ENCODE measurements at regions not wholly inside any gene's neighbourhood (a gene's known extent, or its start where the extent isn't known, plus 50 kb on each side); places are given as distances from the start of the nearest gene placed in this dataset.

DNA sequence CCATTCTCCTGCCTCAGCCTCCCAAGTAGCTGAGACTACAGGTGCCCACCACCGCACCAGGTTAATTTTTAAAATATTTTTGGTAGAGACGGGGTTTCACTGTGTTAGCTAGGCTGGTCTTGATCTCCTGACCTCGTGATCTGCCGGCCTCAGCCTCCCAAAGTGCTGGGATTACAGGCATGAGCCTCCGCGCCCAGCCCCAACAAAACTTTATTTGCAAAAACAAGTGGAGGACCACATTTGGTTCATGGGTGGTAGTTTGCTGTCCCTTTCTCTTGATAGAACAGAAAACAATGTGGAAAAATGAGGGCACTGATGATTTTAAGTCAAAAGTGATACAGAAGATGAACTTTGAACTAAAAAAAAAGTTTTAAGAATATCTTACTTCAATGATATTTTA is 121.8 kb upstream of the SERPIND1 start:
- TF ChIP-seq, protein P1, sequence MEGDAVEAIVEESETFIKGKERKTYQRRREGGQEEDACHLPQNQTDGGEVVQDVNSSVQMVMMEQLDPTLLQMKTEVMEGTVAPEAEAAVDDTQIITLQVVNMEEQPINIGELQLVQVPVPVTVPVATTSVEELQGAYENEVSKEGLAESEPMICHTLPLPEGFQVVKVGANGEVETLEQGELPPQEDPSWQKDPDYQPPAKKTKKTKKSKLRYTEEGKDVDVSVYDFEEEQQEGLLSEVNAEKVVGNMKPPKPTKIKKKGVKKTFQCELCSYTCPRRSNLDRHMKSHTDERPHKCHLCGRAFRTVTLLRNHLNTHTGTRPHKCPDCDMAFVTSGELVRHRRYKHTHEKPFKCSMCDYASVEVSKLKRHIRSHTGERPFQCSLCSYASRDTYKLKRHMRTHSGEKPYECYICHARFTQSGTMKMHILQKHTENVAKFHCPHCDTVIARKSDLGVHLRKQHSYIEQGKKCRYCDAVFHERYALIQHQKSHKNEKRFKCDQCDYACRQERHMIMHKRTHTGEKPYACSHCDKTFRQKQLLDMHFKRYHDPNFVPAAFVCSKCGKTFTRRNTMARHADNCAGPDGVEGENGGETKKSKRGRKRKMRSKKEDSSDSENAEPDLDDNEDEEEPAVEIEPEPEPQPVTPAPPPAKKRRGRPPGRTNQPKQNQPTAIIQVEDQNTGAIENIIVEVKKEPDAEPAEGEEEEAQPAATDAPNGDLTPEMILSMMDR (conservative IDR thresholded peaks at IDR 0.05; ENCODE audit: low read depth, low read length) = no peak
- TF ChIP-seq POLR2A (IDR thresholded peaks at IDR 0.05; ENCODE audit: low read depth, low read length) = no peak
